HFF-Myc (cell line): ENCODE measurements at regions not wholly inside any gene's neighbourhood (a gene's known extent, or its start where the extent isn't known, plus 50 kb on each side); places are given as distances from the start of the nearest gene placed in this dataset.

Experiments
- DNase-seq: peaks from one replicate; pipeline ENCODE4 v3.0.0-alpha.2; 2011; ENCODE audit warnings: low read depth; ENCODE audit errors: extremely low read depth
- H3K4me3 ChIP-seq: replicated peaks from 2 replicates; pipeline ENCODE4 v1.5.1; 2011; ENCODE audit warnings: low read depth, mild to moderate bottlenecking, control low read depth, low read length
- CTCF ChIP-seq: IDR thresholded peaks from 2 replicates; pipeline ENCODE4 v1.5.1; 2012; ENCODE audit warnings: mild to moderate bottlenecking, low read depth, low read length, control low read depth; ENCODE audit errors: missing control alignments

DNA sequence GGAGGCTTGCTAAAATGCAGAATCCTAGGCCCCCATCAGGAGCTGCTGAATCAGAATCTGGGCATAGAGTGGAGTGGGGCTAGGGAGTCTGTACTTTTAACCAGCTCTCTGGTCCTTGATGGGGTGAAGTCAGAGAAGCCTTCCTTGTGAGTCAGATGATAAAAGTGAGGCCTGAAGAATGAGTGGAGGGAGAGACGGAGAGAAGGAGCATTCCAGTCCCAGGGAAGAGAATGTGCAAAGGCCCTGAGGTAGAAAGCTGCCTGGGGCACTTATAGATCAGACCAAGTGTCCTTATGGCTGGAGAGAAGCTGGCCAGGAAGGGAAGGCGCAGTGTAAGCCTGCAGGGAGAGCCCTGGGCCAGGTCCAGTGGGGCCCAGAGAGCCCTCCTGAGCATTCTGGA is 235.1 kb upstream of the NLRP1 start:
- DNase-seq = no peak
- no peak overlapping the region for H3K4me3 ChIP-seq
- no peak for TF ChIP-seq CTCF

- no peak for TF ChIP-seq CTCF
- H3K4me3 ChIP-seq = no peak overlapping the region
These were observed 235.8 kb upstream of the NLRP1 start for GRCh38 chr17:5819921-5820685.

GRCh38 chr17:5820721-5821456 is 236.6 kb upstream of the NLRP1 start:
- H3K4me3 ChIP-seq = no peak overlapping the region
- TF ChIP-seq CTCF = no peak
- no peak for DNase-seq

More at GRCh38 chr17:5819921-5820685, 235.8 kb upstream of the NLRP1 start:
- DNase-seq = no peak

DNA sequence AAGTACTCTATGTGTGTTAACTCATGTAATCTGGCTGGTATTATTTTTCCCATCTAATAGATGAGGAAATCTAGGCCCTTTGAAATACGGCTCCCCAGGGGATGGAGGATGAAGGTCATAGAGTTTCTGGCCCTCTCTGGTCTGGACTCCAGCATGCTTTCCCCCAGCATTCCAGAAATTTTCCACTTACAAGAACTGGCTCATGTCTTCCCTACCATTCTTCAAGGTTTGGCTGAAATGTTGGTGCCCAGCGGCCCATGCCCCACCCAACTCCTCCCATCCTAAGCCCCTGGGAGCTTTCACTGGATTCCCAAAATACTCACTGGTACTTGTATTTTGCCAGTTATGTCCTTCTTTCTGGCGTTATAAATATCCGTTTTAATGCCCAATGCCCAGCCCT is 237.5 kb upstream of the NLRP1 start:
- DNase-seq = no peak
- TF ChIP-seq CTCF = no peak
- H3K4me3 ChIP-seq = no peak overlapping the region

GRCh38 chr17:5822281-5823060 is 238.2 kb upstream of the NLRP1 start:
- H3K4me3 ChIP-seq = no peak overlapping the region
- no peak for DNase-seq
- TF ChIP-seq CTCF = no peak

DNA sequence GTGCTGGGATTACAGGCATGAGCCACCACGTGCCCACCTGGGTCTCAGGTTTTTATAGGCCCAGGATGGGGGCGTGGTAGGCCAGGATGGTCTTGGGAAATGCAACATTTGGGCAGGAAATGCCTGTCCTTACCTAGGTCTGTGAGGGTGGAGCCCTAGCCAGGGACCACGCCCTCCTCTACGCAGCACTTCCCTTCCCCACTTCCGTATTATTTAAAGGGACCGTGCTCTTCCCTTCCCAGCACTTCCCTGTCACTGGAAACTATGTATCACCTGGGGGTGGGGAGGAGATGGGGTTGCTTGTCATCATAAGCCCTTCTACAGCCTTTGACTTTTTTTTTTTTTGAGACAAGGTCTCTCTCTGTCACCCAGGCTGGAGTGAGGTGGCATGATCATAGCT is 238.9 kb upstream of the NLRP1 start:
- no peak overlapping the region for H3K4me3 ChIP-seq
- no peak for TF ChIP-seq CTCF
- DNase-seq = no peak
